ENCODE measurements at regions not wholly inside any gene's neighbourhood (a gene's known extent, or its start where the extent isn't known, plus 50 kb on each side); places are given as distances from the start of the nearest gene placed in this dataset.

- intact Hi-C loops (cut with DNase I; ENCODE audit: low total_unique reads): no loop called here
- Histone ChIP-seq H3K4me3 (no peak overlapping the region), H3K27ac (no peak overlapping the region), H3K36me3 (no peaks in the 10 kb centered on the region), H3K27me3 (no peaks in the 10 kb centered on the region), H3K4me1 (peaks cover 0 to 10% (median 0%) of the 10 kb centered on the region in 4 donors), H3K9me3 (peaks cover 0 to 4% (median 0%) of the 10 kb centered on the region in 3 donors)
- no peak for TF ChIP-seq CTCF (IDR thresholded peaks at IDR 0.05)
- DNase-seq: no peak
Measured at GRCh38 chr5:58199087-58199486, 260.8 kb downstream of the PLK2 start.

GRCh38 chr5:58198330-58198729 lies 261.6 kb downstream of the PLK2 start:
- no peak overlapping the region for H3K27ac ChIP-seq
- no peaks in the 10 kb centered on the region for H3K27me3 ChIP-seq
- no peak for TF ChIP-seq CTCF (IDR thresholded peaks at IDR 0.05)
- H3K4me1 ChIP-seq: peaks cover 0 to 10% (median 0%) of the 10 kb centered on the region in 4 donors
- no peak for DNase-seq
- H3K9me3 ChIP-seq: peaks cover 0 to 4% (median 0%) of the 10 kb centered on the region in 3 donors
- H3K4me3 ChIP-seq: no peak overlapping the region
- intact Hi-C loops (cut with DNase I; ENCODE audit: low total_unique reads): no loop called here
- no peaks in the 10 kb centered on the region for H3K36me3 ChIP-seq

GRCh38 chr5:58197875-58198274 lies 262.0 kb downstream of the PLK2 start:
- no peaks in the 10 kb centered on the region for H3K27me3 ChIP-seq
- H3K4me1 ChIP-seq: peaks cover 0 to 10% (median 0%) of the 10 kb centered on the region in 4 donors
- peaks cover 0 to 4% (median 0%) of the 10 kb centered on the region in 3 donors for H3K9me3 ChIP-seq
- H3K4me3 ChIP-seq: no peak overlapping the region
- no peaks in the 10 kb centered on the region for H3K36me3 ChIP-seq
- no peak overlapping the region for H3K27ac ChIP-seq
- DNase-seq: no peak
- intact Hi-C loops (cut with DNase I; ENCODE audit: low total_unique reads): no loop called here
- no peak for TF ChIP-seq CTCF (IDR thresholded peaks at IDR 0.05)

GRCh38 chr5:58191443-58191842 lies 268.4 kb downstream of the PLK2 start:
- TF ChIP-seq CTCF (IDR thresholded peaks at IDR 0.05): no peak
- H3K27ac ChIP-seq: no peak overlapping the region
- H3K4me3 ChIP-seq: no peak overlapping the region
- H3K9me3 ChIP-seq: no peaks in the 10 kb centered on the region
- H3K4me1 ChIP-seq: peaks cover 0 to 7% (median 2%) of the 10 kb centered on the region in 4 donors
- no peaks in the 10 kb centered on the region for H3K27me3 ChIP-seq
- no peak for DNase-seq
- H3K36me3 ChIP-seq: no peaks in the 10 kb centered on the region
- intact Hi-C loops (cut with DNase I; ENCODE audit: low total_unique reads): no loop called here

GRCh38 chr5:58188262-58188651 lies 271.6 kb downstream of the PLK2 start:
- Histone ChIP-seq H3K36me3 (no peaks in the 10 kb centered on the region), H3K4me3 (no peak overlapping the region), H3K27ac (no peak overlapping the region), H3K9me3 (no peaks in the 10 kb centered on the region), H3K27me3 (no peaks in the 10 kb centered on the region), H3K4me1 (peaks cover 0 to 24% (median 9%) of the 10 kb centered on the region in 4 donors)
- no peak for TF ChIP-seq CTCF (IDR thresholded peaks at IDR 0.05)
- DNase-seq: no peak
- intact Hi-C loops (cut with DNase I; ENCODE audit: low total_unique reads): no loop called here

All from tibial artery (tissue), 4 donors.